Activated CD4-positive, alpha-beta T cell treated with anti-CD3 and anti-CD28 coated beads, Interleukin-2, amount 10 ng/mL, durations not matched to agents 7 days and 5 days (primary cell): ENCODE measurements at regions not wholly inside any gene's neighbourhood (a gene's known extent, or its start where the extent isn't known, plus 50 kb on each side); places are given as distances from the start of the nearest gene placed in this dataset.

ENCODE experiments used
- CTCF ChIA-PET: fragments of 350-600 bp; sonication (Branson Sonifier 250); formaldehyde crosslinking; loops from one replicate; lab custom pipeline; 2021; ENCODE audit warnings: antibody characterized with exemption; lab: Charles Lee
- POLR2A ChIA-PET: fragments of 350-600 bp; sonication (Branson Sonifier 250); formaldehyde crosslinking; loops from one replicate; lab custom pipeline; 2021; ENCODE audit warnings: antibody characterized with exemption; lab: Charles Lee
- DNase-seq: peaks from one replicate; pipeline ENCODE4 v3.0.0-alpha.2; 2020
- H3K27ac Mint-ChIP-seq: one replicate; pipeline ENCODE4 v1.8.0; 2021; ENCODE audit warnings: mild to moderate bottlenecking, moderate library complexity, mixed read lengths
- H3K27me3 Mint-ChIP-seq: one replicate; pipeline ENCODE4 v1.8.0; 2021; ENCODE audit warnings: mixed read lengths
- H3K36me3 Mint-ChIP-seq: one replicate; pipeline ENCODE4 v1.8.0; 2021; ENCODE audit warnings: low read depth, mixed read lengths
- H3K4me1 Mint-ChIP-seq: one replicate; pipeline ENCODE4 v1.8.0; 2021; ENCODE audit warnings: mixed read lengths
- H3K4me3 Mint-ChIP-seq: one replicate; pipeline ENCODE4 v1.8.0; 2021; ENCODE audit warnings: mild to moderate bottlenecking, moderate library complexity, mixed read lengths
- H3K9me3 Mint-ChIP-seq: one replicate; pipeline ENCODE4 v1.8.0; 2021; ENCODE audit warnings: mixed read lengths

GRCh38 chr10:78470267-78471103, 436.8 kb downstream of the RPS24 start:
- Mint-ChIP-seq H3K36me3 (no peaks in the 10 kb centered on the region), H3K4me1 (peaks cover 2% of the 10 kb centered on the region), H3K27me3 (no peaks in the 10 kb centered on the region), H3K27ac (no peak overlapping the region), H3K9me3 (no peaks in the 10 kb centered on the region), H3K4me3 (no peak overlapping the region)
- ChIA-PET POLR2A (no interaction called here), CTCF (no interaction called here)
- no peak for DNase-seq

GRCh38 chr10:78471326-78471722, 437.7 kb downstream of the RPS24 start:
- Mint-ChIP-seq H3K4me3 (no peak overlapping the region), H3K9me3 (no peaks in the 10 kb centered on the region), H3K27ac (no peak overlapping the region), H3K36me3 (no peaks in the 10 kb centered on the region), H3K4me1 (peaks cover 2% of the 10 kb centered on the region), H3K27me3 (no peaks in the 10 kb centered on the region)
- ChIA-PET POLR2A (no interaction called here), CTCF (no interaction called here)
- no peak for DNase-seq

- CTCF ChIA-PET, result no interaction called here
Observed at GRCh38 chr10:78471723-78472550, 438.3 kb downstream of the RPS24 start.

GRCh38 chr10:78472551-78472890, 438.9 kb downstream of the RPS24 start:
- ChIA-PET POLR2A (no interaction called here), CTCF (no interaction called here)
- Mint-ChIP-seq H3K4me1 (peaks cover 2% of the 10 kb centered on the region), H3K4me3 (no peak overlapping the region), H3K36me3 (no peaks in the 10 kb centered on the region), H3K27me3 (no peaks in the 10 kb centered on the region), H3K9me3 (no peaks in the 10 kb centered on the region), H3K27ac (no peak overlapping the region)
- DNase-seq, result no peak

More at GRCh38 chr10:78471723-78472550, 438.3 kb downstream of the RPS24 start:
- POLR2A ChIA-PET, result no interaction called here
- Mint-ChIP-seq H3K36me3 (no peaks in the 10 kb centered on the region), H3K4me1 (peaks cover 2% of the 10 kb centered on the region), H3K9me3 (no peaks in the 10 kb centered on the region), H3K27me3 (no peaks in the 10 kb centered on the region), H3K4me3 (no peak overlapping the region), H3K27ac (no peak overlapping the region)
- no peak for DNase-seq

GRCh38 chr10:78473006-78473405, 439.3 kb downstream of the RPS24 start:
- ChIA-PET CTCF (no interaction called here), POLR2A (no interaction called here)
- Mint-ChIP-seq H3K4me3 (no peak overlapping the region), H3K27ac (no peak overlapping the region), H3K27me3 (no peaks in the 10 kb centered on the region), H3K4me1 (peaks cover 2% of the 10 kb centered on the region), H3K36me3 (no peaks in the 10 kb centered on the region), H3K9me3 (no peaks in the 10 kb centered on the region)
- DNase-seq, result no peak

- ChIA-PET CTCF (no interaction called here), POLR2A (no interaction called here)
- no peaks in the 10 kb centered on the region for H3K9me3 Mint-ChIP-seq
- no peaks in the 10 kb centered on the region for H3K36me3 Mint-ChIP-seq
- no peak for DNase-seq
- no peak overlapping the region for H3K4me3 Mint-ChIP-seq
- no peaks in the 10 kb centered on the region for H3K27me3 Mint-ChIP-seq
- H3K4me1 Mint-ChIP-seq, result peaks cover 2% of the 10 kb centered on the region
- no peak overlapping the region for H3K27ac Mint-ChIP-seq
Observed at GRCh38 chr10:78474743-78475142, 441.1 kb downstream of the RPS24 start.

- no peaks in the 10 kb centered on the region for H3K36me3 Mint-ChIP-seq
- H3K4me1 Mint-ChIP-seq, result peaks cover 2% of the 10 kb centered on the region
- no peak for DNase-seq
- H3K9me3 Mint-ChIP-seq, result no peaks in the 10 kb centered on the region
- POLR2A ChIA-PET, result no interaction called here
- H3K27ac Mint-ChIP-seq, result no peak overlapping the region
- H3K4me3 Mint-ChIP-seq, result no peak overlapping the region
- H3K27me3 Mint-ChIP-seq, result no peaks in the 10 kb centered on the region
- CTCF ChIA-PET, result interaction anchor here (0.6 kb wide), 1 partner anchor 613 kb away, joined by 3 read pairs; no protein-coding TSS in a partner anchor
Observed at GRCh38 chr10:78475437-78475836, 441.8 kb downstream of the RPS24 start.

- no peaks in the 10 kb centered on the region for H3K9me3 Mint-ChIP-seq
- POLR2A ChIA-PET, result no interaction called here
- CTCF ChIA-PET, result interaction anchor here (0.6 kb wide), 1 partner anchor 612 kb away, joined by 3 read pairs; no protein-coding TSS in a partner anchor
- no peak overlapping the region for H3K27ac Mint-ChIP-seq
- no peaks in the 10 kb centered on the region for H3K36me3 Mint-ChIP-seq
- H3K4me3 Mint-ChIP-seq, result no peak overlapping the region
- no peak for DNase-seq
- peaks cover 2% of the 10 kb centered on the region for H3K27me3 Mint-ChIP-seq
- peaks cover under 1% of the 10 kb centered on the region for H3K4me1 Mint-ChIP-seq
Observed at GRCh38 chr10:78476156-78476555, 442.5 kb downstream of the RPS24 start.

GRCh38 chr10:78476844-78477243, 443.2 kb downstream of the RPS24 start:
- Mint-ChIP-seq H3K27me3 (peaks cover 4% of the 10 kb centered on the region), H3K9me3 (no peaks in the 10 kb centered on the region), H3K4me1 (no peaks in the 10 kb centered on the region), H3K27ac (no peak overlapping the region), H3K36me3 (no peaks in the 10 kb centered on the region), H3K4me3 (no peak overlapping the region)
- ChIA-PET POLR2A (no interaction called here), CTCF (no interaction called here)
- DNase-seq, result no peak

- Mint-ChIP-seq H3K27me3 (peaks cover 7% of the 10 kb centered on the region), H3K27ac (no peak overlapping the region), H3K9me3 (no peaks in the 10 kb centered on the region), H3K4me1 (no peaks in the 10 kb centered on the region), H3K36me3 (no peaks in the 10 kb centered on the region), H3K4me3 (no peak overlapping the region)
- CTCF ChIA-PET, result no interaction called here
- POLR2A ChIA-PET, result no interaction called here
- no peak for DNase-seq
Observed at GRCh38 chr10:78478919-78479318, 445.3 kb downstream of the RPS24 start.

- no peak overlapping the region for H3K4me3 Mint-ChIP-seq
- no peaks in the 10 kb centered on the region for H3K36me3 Mint-ChIP-seq
- ChIA-PET CTCF (no interaction called here), POLR2A (no interaction called here)
- no peaks in the 10 kb centered on the region for H3K9me3 Mint-ChIP-seq
- no peak overlapping the region for H3K27ac Mint-ChIP-seq
- H3K27me3 Mint-ChIP-seq, result peaks cover 11% of the 10 kb centered on the region
- H3K4me1 Mint-ChIP-seq, result no peaks in the 10 kb centered on the region
- no peak for DNase-seq
Observed at GRCh38 chr10:78479467-78479866, 445.8 kb downstream of the RPS24 start.

GRCh38 chr10:78481842-78482241, 448.2 kb downstream of the RPS24 start:
- H3K27ac Mint-ChIP-seq, result no peak overlapping the region
- H3K36me3 Mint-ChIP-seq, result no peaks in the 10 kb centered on the region
- no peak overlapping the region for H3K4me3 Mint-ChIP-seq
- H3K9me3 Mint-ChIP-seq, result no peaks in the 10 kb centered on the region
- no peaks in the 10 kb centered on the region for H3K4me1 Mint-ChIP-seq
- DNase-seq, result no peak
- CTCF ChIA-PET, result no interaction called here
- POLR2A ChIA-PET, result no interaction called here
- peaks cover 14% of the 10 kb centered on the region for H3K27me3 Mint-ChIP-seq

- H3K4me1 Mint-ChIP-seq, result no peaks in the 10 kb centered on the region
- H3K4me3 Mint-ChIP-seq, result no peak overlapping the region
- POLR2A ChIA-PET, result interaction anchor here (0.6 kb wide), 1 partner anchor 39 kb away, joined by 3 read pairs; no protein-coding TSS in a partner anchor
- peaks cover under 1% of the 10 kb centered on the region for H3K9me3 Mint-ChIP-seq
- H3K36me3 Mint-ChIP-seq, result no peaks in the 10 kb centered on the region
- H3K27me3 Mint-ChIP-seq, result peaks cover 15% of the 10 kb centered on the region
- DNase-seq, result no peak
- CTCF ChIA-PET, result interaction anchor here (0.7 kb wide), 1 partner anchor 212 kb away, joined by 3 read pairs; no protein-coding TSS in a partner anchor
- no peak overlapping the region for H3K27ac Mint-ChIP-seq
Observed at GRCh38 chr10:78483641-78484040, 450.0 kb downstream of the RPS24 start.
